ENCODE measurements at regions not wholly inside any gene's neighbourhood (a gene's known extent, or its start where the extent isn't known, plus 50 kb on each side); places are given as distances from the start of the nearest gene placed in this dataset.

GRCh38 chr4:171246948-171247347 is 566.3 kb upstream of the GALNTL6 start:
- TF ChIP-seq EZH2 (optimal IDR thresholded peaks at IDR 0.05; ENCODE audit: low read depth, low read length) (no peak), CTCF (IDR thresholded peaks at IDR 0.05; ENCODE audit: low read length) (no peak)
